ENCODE measurements at regions not wholly inside any gene's neighbourhood (a gene's known extent, or its start where the extent isn't known, plus 50 kb on each side); places are given as distances from the start of the nearest gene placed in this dataset.

- peak; percentile 53; the same call in 1 of the 2 replicates for TF ChIP-seq CTCF (tag by site-specific recombination; IDR thresholded peaks at IDR 0.05)
- no peak for TF ChIP-seq ZNF521 (tag by site-specific recombination; IDR thresholded peaks at IDR 0.05)
- TF ChIP-seq ZNF335 (tag by site-specific recombination; conservative IDR thresholded peaks at IDR 0.05): no peak
- no peak for TF ChIP-seq ZNF10 (tag by site-specific recombination; IDR thresholded peaks at IDR 0.05)
- TF ChIP-seq, protein P1, sequence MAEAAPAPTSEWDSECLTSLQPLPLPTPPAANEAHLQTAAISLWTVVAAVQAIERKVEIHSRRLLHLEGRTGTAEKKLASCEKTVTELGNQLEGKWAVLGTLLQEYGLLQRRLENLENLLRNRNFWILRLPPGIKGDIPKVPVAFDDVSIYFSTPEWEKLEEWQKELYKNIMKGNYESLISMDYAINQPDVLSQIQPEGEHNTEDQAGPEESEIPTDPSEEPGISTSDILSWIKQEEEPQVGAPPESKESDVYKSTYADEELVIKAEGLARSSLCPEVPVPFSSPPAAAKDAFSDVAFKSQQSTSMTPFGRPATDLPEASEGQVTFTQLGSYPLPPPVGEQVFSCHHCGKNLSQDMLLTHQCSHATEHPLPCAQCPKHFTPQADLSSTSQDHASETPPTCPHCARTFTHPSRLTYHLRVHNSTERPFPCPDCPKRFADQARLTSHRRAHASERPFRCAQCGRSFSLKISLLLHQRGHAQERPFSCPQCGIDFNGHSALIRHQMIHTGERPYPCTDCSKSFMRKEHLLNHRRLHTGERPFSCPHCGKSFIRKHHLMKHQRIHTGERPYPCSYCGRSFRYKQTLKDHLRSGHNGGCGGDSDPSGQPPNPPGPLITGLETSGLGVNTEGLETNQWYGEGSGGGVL (tag by site-specific recombination; IDR thresholded peaks at IDR 0.05): no peak
- TF ChIP-seq SCRT1 (tag by site-specific recombination; IDR thresholded peaks at IDR 0.05; ENCODE audit: borderline replicate concordance): no peak
- TF ChIP-seq, protein P2, sequence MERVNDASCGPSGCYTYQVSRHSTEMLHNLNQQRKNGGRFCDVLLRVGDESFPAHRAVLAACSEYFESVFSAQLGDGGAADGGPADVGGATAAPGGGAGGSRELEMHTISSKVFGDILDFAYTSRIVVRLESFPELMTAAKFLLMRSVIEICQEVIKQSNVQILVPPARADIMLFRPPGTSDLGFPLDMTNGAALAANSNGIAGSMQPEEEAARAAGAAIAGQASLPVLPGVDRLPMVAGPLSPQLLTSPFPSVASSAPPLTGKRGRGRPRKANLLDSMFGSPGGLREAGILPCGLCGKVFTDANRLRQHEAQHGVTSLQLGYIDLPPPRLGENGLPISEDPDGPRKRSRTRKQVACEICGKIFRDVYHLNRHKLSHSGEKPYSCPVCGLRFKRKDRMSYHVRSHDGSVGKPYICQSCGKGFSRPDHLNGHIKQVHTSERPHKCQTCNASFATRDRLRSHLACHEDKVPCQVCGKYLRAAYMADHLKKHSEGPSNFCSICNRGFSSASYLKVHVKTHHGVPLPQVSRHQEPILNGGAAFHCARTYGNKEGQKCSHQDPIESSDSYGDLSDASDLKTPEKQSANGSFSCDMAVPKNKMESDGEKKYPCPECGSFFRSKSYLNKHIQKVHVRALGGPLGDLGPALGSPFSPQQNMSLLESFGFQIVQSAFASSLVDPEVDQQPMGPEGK (tag by site-specific recombination; IDR thresholded peaks at IDR 0.05): no peak
- no peak for TF ChIP-seq ZNF423 (tag by site-specific recombination; IDR thresholded peaks at IDR 0.05)
Observed at GRCh38 chr10:5283305-5284158, 81.2 kb upstream of the UCN3 start.
